ENCODE measurements at regions not wholly inside any gene's neighbourhood (a gene's known extent, or its start where the extent isn't known, plus 50 kb on each side); places are given as distances from the start of the nearest gene placed in this dataset.

GRCh38 chr19:30690525-30690924 is 318.3 kb downstream of the ZNF536 start:
- H3K4me3 ChIP-seq (ENCODE audit: low read depth, low read length), result no peak overlapping the region
- TF ChIP-seq, protein P1, sequence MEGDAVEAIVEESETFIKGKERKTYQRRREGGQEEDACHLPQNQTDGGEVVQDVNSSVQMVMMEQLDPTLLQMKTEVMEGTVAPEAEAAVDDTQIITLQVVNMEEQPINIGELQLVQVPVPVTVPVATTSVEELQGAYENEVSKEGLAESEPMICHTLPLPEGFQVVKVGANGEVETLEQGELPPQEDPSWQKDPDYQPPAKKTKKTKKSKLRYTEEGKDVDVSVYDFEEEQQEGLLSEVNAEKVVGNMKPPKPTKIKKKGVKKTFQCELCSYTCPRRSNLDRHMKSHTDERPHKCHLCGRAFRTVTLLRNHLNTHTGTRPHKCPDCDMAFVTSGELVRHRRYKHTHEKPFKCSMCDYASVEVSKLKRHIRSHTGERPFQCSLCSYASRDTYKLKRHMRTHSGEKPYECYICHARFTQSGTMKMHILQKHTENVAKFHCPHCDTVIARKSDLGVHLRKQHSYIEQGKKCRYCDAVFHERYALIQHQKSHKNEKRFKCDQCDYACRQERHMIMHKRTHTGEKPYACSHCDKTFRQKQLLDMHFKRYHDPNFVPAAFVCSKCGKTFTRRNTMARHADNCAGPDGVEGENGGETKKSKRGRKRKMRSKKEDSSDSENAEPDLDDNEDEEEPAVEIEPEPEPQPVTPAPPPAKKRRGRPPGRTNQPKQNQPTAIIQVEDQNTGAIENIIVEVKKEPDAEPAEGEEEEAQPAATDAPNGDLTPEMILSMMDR (IDR thresholded peaks at IDR 0.05; ENCODE audit: insufficient read depth, low read length), result no peak
- no peak for DNase-seq (ENCODE audit: low read depth)

DNA sequence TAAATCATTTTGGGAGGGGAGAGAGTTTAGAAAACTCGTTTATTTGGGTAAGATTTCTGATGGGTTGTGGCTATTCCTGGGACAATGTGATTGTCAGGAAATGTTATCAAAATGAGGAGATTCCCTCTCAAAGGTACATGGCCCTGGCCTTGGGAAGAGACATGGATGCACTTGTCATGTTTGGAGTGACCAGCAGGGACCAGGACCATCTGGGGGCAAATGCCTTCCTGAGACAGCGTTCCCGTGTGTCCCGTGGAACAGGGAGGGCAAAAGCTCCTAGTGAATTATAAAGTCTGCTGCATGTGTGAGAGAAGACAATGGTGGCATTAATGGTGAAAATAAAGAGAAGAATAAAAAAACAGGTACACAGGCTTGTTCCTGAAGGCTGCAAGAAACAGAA is 317.3 kb downstream of the ZNF536 start:
- DNase-seq (ENCODE audit: low read depth), result no peak
- TF ChIP-seq, protein P1 (IDR thresholded peaks at IDR 0.05; ENCODE audit: insufficient read depth, low read length), result no peak
- no peak overlapping the region for H3K4me3 ChIP-seq (ENCODE audit: low read depth, low read length)

GRCh38 chr19:30688696-30689095 is 316.5 kb downstream of the ZNF536 start:
- TF ChIP-seq, protein P1 (IDR thresholded peaks at IDR 0.05; ENCODE audit: insufficient read depth, low read length), result no peak
- DNase-seq (ENCODE audit: low read depth), result no peak
- no peak overlapping the region for H3K4me3 ChIP-seq (ENCODE audit: low read depth, low read length)

DNA sequence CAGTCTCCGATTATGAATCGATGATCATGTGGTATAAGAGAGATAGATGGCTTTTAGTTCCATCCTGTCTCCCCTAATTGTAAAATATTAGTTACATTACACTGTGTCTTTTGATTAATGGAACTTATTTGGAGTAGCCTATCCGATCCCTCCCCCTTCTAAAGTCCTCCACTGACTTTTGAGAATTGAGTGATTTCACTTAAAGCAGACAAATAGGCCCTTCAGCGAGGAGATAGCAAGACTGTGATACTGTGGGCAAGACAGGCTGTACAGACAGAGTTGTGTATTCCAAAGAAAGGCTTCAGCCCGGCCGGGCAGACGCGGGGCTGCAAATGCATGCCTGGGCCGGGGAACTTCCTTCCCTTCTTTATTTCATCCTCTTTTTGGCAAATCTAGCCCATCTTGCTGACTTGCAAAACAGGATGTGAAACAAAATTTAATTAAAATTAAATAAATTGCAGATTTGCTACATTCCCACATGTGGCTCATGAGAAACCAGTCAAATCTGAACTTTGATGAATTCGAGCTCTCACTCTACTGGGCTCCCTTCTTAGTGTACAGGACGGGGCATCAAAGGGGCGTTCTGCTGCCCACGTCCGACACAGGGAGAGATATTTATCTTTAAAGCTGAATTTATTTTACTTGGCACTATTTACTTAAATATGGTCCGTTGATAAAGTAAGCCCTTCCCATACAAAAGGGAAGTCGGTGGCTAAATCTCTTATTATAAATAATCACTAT is 314.8 kb downstream of the ZNF536 start:
- TF ChIP-seq, protein P1 (IDR thresholded peaks at IDR 0.05; ENCODE audit: insufficient read depth, low read length), result no peak
- DNase-seq (ENCODE audit: low read depth), result no peak
- H3K4me3 ChIP-seq (ENCODE audit: low read depth, low read length), result no peak overlapping the region

- TF ChIP-seq, protein P1 (IDR thresholded peaks at IDR 0.05; ENCODE audit: insufficient read depth, low read length), result no peak
- no peak overlapping the region for H3K4me3 ChIP-seq (ENCODE audit: low read depth, low read length)
- DNase-seq (ENCODE audit: low read depth), result peak; percentile 20
Observed at GRCh38 chr19:30686176-30686820, 314.1 kb downstream of the ZNF536 start.

GRCh38 chr19:30685426-30686000 is 313.3 kb downstream of the ZNF536 start:
- no peak for DNase-seq (ENCODE audit: low read depth)
- TF ChIP-seq, protein P1 (IDR thresholded peaks at IDR 0.05; ENCODE audit: insufficient read depth, low read length), result no peak
- H3K4me3 ChIP-seq (ENCODE audit: low read depth, low read length), result no peak overlapping the region

Data from fibroblast of the aortic adventitia (primary cell).